Endometrial microvascular endothelial cells (primary cell): ENCODE measurements at regions not wholly inside any gene's neighbourhood (a gene's known extent, or its start where the extent isn't known, plus 50 kb on each side); places are given as distances from the start of the nearest gene placed in this dataset.
"Not testable (repeated sequence)": the region's sequence is repeated elsewhere in the genome, so short reads cannot be mapped to it uniquely, and the experiment has no call there.

Experiments
- in situ Hi-C: cut with HindIII; loops from 2 replicates; pipeline ENCODE4 v1.10.0; 2017; ENCODE audit warnings: low sequenced_read_pairs, low pct_unique_long_range_greater_than_20kb; ENCODE audit errors: inconsistent ontology term

- in situ Hi-C loops: no loop called here
Observed at GRCh38 chr5:82644229-82644628, 366.1 kb upstream of the RPS23 start.

- in situ Hi-C loops: no loop called here
Observed at GRCh38 chr5:82642313-82642712, 364.2 kb upstream of the RPS23 start.

- in situ Hi-C loops: no loop called here
Observed at GRCh38 chr5:82641331-82642003, 363.3 kb upstream of the RPS23 start.

GRCh38 chr5:82640916-82641315 lies 362.8 kb upstream of the RPS23 start:
- in situ Hi-C loops: no loop called here

GRCh38 chr5:82639393-82640144 lies 361.4 kb upstream of the RPS23 start:
- in situ Hi-C loops: no loop called here

- in situ Hi-C loops: no loop called here
Observed at GRCh38 chr5:82636591-82636990, 358.4 kb upstream of the RPS23 start.

GRCh38 chr5:82635561-82636288 lies 357.6 kb upstream of the RPS23 start:
- in situ Hi-C loops: no loop called here

GRCh38 chr5:82628364-82628910 lies 350.3 kb upstream of the RPS23 start:
- in situ Hi-C loops: no loop called here

- in situ Hi-C loops: not testable (repeated sequence)
Observed at GRCh38 chr5:82626905-82627591, 348.9 kb upstream of the RPS23 start.

- in situ Hi-C loops: not testable (repeated sequence)
Observed at GRCh38 chr5:82626012-82626411, 347.9 kb upstream of the RPS23 start.

GRCh38 chr5:82624062-82624461 lies 345.9 kb upstream of the RPS23 start:
- in situ Hi-C loops: no loop called here

- in situ Hi-C loops: no loop called here
Observed at GRCh38 chr5:82622711-82623514, 344.8 kb upstream of the RPS23 start.

GRCh38 chr5:82622205-82622604 lies 344.1 kb upstream of the RPS23 start:
- in situ Hi-C loops: no loop called here

GRCh38 chr5:82620957-82621600 lies 342.9 kb upstream of the RPS23 start:
- in situ Hi-C loops: no loop called here

GRCh38 chr5:82619097-82619496 lies 340.9 kb upstream of the RPS23 start:
- in situ Hi-C loops: no loop called here

- in situ Hi-C loops: no loop called here
Observed at GRCh38 chr5:82614706-82615105, 336.6 kb upstream of the RPS23 start.

- in situ Hi-C loops: no loop called here
Observed at GRCh38 chr5:82613891-82614290, 335.7 kb upstream of the RPS23 start.

- in situ Hi-C loops: no loop called here
Observed at GRCh38 chr5:82610686-82611085, 332.5 kb upstream of the RPS23 start.
